ENCODE measurements at regions not wholly inside any gene's neighbourhood (a gene's known extent, or its start where the extent isn't known, plus 50 kb on each side); places are given as distances from the start of the nearest gene placed in this dataset.

- TF ChIP-seq CTCF (IDR thresholded peaks at IDR 0.05): no peak
- TF ChIP-seq POLR2A (IDR thresholded peaks at IDR 0.05): no peak
- TF ChIP-seq EP300 (IDR thresholded peaks at IDR 0.05): no peak
Measured at GRCh38 chr4:54152846-54153600, 53.1 kb downstream of the GSX2 start.

Measured in stomach (tissue), 4 donors.